Dermis microvascular lymphatic vessel endothelial cell (primary cell): ENCODE measurements at regions not wholly inside any gene's neighbourhood (a gene's known extent, or its start where the extent isn't known, plus 50 kb on each side); places are given as distances from the start of the nearest gene placed in this dataset.
A peak's percentile ranks its signal among the peaks of the same experiment; 100 is the strongest.

Experiments used
- DNase-seq, 2 donors: peaks; one replicate each; pipeline versions ENCODE4 v3.0.0 to v3.0.0-alpha.2; 2010; ENCODE audit warnings: low read depth in 2 of 2

DNA sequence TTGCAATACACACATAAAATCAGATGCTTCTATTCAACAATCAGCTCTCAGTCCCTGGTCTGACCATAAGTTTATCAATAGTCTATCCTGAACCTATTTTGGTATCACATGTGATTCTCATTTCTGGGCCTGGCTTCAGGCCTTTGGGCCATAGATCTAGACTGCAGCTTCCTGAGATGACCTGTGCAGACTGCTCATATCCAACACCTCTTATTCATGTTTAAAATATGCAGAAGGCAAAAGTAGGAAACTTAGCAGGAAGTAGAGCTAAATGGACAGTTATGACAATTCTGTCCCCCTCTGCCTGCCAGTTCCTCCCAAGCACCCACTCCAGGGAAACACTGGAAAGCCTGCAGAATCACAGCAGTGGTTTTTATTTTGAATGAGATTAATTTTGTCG is 53.3 kb downstream of the C7orf25 start:
- no peak for DNase-seq

- DNase-seq = no peak
Observed at GRCh38 chr7:42856605-42856987, 55.3 kb downstream of the C7orf25 start.

GRCh38 chr7:42854571-42855118 is 57.2 kb downstream of the C7orf25 start:
- no peak for DNase-seq

DNA sequence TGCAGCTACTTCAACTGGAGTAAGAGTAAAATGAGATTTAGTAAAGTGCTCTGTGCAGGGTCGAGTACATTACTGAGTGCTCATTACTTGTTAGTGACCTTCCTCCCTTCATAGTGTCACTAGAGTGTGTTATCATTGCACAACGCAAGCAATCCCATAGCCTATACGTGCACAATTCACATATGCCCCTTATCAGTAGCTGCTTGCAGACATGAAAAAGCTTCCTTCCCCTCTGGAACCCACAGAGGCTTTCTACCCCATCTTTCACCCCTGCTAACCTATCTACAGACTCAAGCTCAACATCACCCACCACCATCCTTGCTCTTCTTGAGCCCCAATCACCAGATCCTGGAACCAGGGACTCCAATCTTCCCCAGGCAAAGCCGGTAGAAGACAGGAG is 59.3 kb downstream of the C7orf25 start:
- no peak for DNase-seq

- DNase-seq = peak; percentile 12 to 56
Observed at GRCh38 chr7:42843205-42843800, 68.6 kb downstream of the C7orf25 start.

- DNase-seq = no peak
Observed at GRCh38 chr7:42834676-42835075, 77.2 kb downstream of the C7orf25 start.

GRCh38 chr7:42833411-42833810 is 78.5 kb downstream of the C7orf25 start:
- DNase-seq = no peak

DNA sequence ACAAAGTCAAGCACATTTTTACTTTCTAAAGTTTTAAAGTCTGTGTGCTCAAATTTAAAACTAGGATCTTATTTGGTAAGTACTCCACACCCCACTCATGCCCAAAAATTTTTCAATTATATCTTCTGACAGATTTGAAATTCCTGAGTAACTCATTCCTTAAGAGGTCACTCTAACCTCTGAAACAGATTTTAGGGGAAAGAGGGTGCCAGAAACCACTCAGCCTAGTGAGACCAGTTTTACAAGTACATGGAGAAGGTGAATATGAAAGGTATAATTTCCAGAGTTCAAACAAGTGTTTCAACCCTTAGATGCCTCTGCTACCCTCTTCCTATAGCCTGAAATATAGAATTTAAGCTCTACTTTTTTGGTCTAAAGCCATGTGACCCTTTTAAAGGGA is 79.2 kb downstream of the C7orf25 start:
- no peak for DNase-seq

DNA sequence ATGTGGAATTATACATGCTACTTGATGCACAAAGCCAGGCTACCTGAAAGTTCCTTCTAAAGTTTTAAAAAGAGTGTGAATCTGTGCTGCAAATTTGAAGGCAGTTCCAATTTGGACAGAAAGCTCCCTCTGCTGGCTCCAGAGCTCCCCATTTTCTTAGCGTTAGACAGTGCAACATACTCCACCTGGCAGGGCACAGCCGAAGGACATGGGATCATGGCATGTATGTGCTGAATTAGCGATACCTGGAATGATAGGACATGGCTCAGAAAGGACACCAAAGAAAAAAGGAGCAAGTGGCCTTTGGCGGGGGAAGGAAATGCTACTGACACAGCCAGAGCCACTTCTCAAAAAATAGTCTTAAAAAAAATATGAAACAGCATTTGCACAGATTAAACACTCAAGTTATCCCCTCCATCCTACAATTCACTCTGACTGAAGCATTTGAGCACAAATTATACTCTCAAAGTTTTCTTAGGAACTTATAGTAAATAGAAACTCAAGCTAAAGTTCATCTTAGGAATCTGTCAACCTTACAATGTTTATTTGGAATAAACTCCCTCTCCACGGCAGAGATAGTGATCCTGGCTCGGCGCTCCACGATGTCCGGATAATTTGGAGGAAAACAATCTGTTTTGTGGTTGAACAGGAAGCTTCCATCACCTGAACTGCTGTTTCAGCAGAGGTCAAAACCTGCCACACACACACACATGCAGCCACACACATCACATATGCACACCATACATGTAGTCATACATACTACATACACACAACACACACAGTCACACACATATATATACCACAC is 80.0 kb downstream of the C7orf25 start:
- peak in 1 of 2 donors; percentile 31 for DNase-seq

DNA sequence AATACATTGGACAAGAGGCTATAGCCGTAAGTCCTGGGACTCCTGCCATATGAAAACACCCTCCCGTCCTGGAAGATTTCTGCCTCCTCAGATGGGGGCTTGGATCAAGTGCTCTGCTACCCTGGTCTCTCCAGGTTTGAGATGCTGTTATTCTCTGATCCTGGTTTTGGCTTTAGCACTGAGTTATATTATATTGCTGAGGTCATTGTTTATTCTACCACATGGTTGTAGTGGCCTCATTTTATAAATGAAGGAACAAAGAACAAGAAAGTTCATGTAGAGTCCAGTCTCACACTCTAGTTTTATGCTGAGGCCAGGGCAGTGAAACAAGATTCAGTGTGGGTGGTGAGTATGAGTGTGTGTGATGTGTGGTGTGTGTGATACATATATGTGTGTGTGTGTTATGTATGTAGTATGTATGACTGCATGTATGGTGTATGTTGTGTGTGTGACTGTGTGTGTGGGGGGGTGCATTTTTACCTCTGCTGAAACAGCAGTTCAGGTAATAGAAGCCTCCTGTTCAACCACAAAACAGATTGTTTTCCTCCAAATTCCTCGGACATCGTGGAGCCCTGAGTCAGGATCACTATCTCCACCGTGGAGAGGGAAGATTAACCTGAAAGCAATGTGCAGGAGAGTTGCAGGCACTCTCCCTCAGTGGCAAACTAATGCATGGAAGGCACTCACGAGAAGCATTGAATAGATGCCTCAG is 80.7 kb downstream of the C7orf25 start:
- DNase-seq = no peak

GRCh38 chr7:42812779-42813178 is 99.1 kb downstream of the C7orf25 start:
- no peak for DNase-seq

- no peak for DNase-seq
Observed at GRCh38 chr7:42805601-42806000, 106.3 kb downstream of the C7orf25 start.

GRCh38 chr7:42794673-42795072 is 117.2 kb downstream of the C7orf25 start:
- no peak for DNase-seq

- no peak for DNase-seq
Observed at GRCh38 chr7:42792841-42793240, 119.0 kb downstream of the C7orf25 start.

DNA sequence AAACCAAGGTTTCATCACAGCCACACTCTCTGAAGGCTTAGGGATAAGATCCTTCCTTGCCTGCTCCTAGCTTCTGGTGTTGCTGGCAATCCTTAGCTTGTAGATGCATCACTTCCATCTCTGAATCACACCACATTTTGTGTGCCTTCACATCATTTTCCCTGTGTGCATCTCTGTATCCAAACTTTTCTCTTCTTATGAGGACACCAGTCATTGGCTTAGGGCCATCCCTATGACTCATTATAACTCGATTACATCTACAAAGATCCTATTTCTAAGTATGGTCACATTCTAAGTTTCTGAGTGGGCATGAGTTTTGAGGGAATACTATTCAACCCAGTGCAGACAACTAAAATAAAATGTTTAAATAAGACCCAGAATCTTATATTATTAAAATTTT is 121.7 kb downstream of the C7orf25 start:
- no peak for DNase-seq

DNA sequence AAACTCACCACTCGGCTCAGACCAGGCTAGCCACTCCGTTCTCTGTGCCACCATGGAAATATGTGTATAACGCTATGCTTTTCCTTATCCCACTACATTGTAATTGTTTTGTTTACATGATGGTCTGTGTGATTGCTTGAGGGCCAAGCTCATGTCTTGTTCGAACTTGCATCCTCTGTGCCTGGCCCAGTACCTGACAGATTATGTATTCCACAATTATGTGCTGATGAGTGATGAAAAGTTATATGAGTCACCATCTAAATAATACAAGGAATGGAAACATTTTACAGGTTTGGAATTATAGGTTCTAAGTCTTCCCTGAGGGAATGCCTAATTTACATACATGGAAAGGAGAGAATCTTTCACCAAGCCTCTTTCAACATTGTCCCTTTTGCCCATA is 137.4 kb downstream of the C7orf25 start:
- no peak for DNase-seq

DNA sequence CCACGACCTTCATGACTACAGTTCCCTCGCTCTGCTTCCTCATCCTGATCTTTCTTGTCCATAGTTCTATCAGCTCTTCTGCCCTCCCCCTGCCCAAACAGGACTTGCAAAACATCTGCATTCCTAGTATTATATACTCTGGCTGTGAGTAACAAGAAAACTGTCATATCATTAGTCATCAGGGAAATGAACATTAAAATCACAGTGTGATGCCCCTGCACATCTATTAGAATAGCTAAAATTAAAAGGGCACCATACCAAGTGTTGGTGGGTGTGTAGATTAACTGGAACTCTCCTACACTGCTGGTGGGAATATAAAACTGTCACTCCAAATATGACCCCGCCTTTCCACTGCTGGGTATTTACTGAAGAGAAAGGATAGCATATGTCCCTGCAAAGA is 141.8 kb downstream of the C7orf25 start:
- DNase-seq = no peak

DNA sequence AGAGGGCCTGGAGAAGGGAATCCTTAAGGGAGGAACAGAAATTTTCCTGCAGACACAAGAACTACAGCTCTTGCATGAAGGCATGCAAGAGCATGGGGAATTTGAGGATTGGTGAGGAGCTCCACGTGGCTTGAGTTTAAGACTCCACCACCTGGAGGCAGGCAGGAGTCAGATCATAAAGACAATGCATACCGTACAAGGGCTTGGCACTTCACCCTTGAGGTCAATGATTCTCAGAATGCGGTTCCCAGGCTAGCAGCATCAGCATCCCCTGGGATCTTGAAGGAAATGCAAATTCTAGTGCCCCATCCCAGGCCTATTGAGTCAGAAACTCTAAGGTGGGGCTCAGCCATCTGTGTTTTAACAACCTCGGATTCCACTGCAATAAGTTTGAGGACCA is 143.8 kb downstream of the C7orf25 start:
- DNase-seq = no peak

DNA sequence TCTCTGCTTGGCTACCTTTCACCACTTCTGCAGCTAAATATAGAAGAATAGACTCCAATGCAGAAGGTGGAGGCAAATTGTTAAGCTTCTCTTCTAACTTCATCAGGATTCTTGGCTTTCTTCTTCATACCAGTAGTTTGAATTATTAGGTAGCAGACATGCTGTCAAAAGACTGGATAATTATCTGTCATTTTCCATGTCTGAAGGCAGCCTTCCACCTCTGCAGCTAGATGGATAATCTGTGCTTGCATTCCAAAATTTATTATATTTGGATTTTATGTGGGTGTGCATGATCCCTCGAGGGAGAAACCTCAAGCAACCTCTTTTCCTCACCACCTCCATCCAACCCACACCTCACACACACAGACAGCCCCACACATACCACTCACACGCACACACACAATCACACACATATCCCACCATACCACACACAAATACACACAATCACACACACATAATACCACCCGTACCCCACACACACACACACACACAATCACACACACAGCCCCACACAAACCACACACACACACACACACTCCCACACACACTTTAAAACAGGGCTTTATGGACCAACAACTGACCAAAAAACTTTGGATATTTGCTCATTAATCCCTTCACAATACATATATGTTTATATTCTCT is 145.0 kb downstream of the C7orf25 start:
- DNase-seq = no peak

- DNase-seq = no peak
Observed at GRCh38 chr7:42765931-42766330, 145.9 kb downstream of the C7orf25 start.

DNA sequence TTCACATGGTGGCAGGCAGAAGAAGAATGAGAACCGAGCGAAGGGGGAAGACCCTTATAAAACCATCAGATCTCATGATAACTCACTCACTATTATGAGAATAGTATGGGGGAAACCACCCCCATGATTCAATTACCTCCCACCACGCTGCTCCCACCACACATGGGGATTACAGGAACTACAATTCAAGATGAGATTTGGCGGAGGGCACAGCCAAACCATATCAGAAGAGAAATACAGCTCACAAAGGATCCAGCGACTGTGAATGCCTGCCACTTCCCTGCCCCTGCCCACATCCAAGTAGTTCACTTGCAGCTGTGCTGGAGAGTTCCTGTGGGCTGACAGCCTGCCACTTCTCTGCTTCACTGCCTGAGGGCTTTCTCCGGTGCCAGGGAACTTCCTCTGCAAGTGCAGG is 148.7 kb downstream of the C7orf25 start:
- DNase-seq = no peak

DNA sequence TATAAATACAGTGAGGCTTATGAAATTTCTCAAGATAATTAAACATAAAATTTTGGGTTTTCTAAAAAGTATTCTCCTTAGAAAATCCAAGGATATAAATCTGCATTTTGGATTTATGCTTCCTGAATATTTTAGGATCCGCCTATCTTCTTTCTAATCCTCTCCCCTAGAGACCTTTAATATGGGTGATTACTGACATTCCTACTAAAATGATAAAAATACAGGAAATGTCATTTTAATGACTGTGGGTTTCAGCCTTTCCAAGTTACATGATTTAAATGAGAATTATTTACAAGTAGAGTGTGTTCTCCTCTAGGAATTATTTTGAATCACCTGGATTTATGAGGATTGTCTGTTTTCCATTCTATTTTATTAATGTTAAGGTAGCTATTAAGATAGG is 150.4 kb downstream of the C7orf25 start:
- DNase-seq = no peak
